HG03280 (cell line): ENCODE measurements at regions not wholly inside any gene's neighbourhood (a gene's known extent, or its start where the extent isn't known, plus 50 kb on each side); places are given as distances from the start of the nearest gene placed in this dataset.
"Not testable (repeated sequence)": the region's sequence is repeated elsewhere in the genome, so short reads cannot be mapped to it uniquely, and the experiment has no call there.

Experiments used
- ATAC-seq: cut with Tn5 transposase; IDR thresholded peaks from one replicate; pipeline ENCODE4 v1.9.1; 2021; ENCODE audit warnings: mild to moderate bottlenecking, moderate library complexity; ENCODE audit not compliant: unreplicated experiment

DNA sequence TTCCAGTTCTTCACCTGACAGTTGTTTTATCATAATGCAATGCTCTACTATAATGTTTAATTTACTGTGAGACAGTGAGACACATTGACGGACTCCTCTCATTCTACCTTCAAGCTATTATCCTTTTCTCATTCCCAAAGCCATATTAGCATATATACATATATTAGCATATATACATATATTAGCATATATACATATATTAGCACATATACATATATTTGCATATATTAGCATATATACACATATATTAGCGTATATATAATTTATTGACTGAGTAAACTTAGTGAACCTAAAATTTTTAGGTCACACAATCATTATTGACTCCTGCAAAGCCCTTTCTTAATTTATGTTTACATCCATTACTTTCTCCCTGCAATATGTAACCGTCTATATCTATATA is 555.0 kb upstream of the ADGRB3 start:
- no peak for ATAC-seq

DNA sequence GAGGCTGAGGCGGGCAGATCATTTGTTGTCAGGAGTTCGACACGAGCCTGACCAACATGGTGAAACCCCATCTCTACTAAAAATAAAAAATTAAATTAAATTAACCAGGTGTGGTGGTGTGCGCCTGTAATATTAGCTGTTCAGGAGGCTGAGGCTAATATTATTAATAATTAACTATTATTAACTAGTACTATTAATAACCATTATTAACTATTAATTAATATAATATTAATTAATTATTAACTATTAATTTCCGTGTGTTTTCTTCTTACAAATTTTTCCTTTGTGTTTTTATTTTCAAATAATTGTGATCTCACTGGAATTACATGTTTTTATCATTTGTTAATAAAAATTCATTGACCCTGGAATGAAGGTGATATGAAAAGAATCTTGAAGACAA is 557.4 kb upstream of the ADGRB3 start:
- ATAC-seq, result no peak

DNA sequence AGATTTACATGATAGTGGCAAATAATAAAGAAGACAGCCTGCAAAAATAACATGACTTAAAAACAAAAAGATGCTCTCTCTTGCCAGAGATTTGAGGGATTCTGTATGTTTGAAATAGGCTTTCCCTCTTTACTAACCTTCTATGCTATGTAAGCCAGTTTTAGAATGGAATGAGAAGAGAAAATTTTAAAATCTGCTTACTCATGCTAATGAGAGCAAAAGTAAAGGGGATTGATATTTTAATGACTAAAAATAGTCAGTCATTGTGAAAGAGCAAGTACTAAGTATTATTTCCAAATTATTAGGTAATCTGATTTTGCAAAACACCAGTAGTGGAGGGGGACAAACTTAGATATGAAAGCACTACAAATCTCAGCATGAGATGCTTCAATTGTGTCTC is 563.3 kb upstream of the ADGRB3 start:
- no peak for ATAC-seq

DNA sequence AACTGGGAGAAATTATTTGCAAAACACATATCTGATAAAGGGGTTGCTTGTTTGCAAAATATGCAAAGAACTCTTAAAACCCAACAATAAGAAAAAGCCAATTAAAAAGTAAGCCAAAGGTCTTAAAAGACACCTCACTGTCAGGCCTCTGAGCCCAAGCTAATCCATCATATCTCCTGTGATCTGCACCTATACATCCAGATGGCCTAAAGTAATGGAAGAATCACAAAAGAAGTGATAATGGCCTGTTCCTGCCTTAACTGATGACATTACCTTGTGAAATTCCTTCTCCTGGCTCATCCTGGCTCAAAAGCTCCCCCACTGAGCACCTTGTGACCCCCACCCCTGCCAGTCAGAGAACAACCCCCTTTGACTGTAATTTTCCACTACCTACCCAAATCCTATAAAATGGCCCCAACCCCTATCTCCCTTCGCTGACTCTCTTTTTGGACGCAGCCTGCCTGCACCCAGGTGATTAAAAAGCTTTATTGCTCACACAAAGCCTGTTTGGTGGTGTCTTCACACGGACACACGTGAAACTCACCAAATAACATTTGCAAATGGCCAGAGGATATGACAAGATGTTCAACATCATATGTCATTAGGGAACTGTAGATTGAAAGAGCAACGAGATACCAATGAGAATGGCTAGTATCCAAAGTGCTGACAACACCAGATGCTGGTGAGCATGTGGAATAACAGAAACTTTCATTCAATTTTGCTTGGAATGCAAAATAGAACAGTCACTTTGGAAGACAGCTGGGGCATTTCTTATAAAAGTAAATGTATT is 565.0 kb upstream of the ADGRB3 start:
- ATAC-seq, result no peak

DNA sequence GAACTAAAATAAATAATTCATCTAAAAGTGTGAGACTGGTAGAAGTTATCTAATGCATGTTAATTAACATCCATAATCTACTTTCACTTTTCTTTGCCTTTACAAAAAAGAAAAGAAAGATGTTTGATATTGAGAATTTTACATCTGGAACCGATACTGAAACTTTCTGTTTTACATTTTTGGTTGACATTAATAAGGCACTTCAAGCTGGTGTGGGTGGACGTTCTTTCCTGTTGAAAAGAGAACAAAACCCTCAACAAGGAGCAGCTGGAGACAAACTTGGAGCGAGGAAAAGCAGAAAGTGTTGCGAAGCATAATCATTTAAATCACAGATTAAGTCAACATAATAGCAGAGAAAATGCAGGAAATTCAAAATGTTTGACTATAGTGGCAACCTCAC is 575.2 kb upstream of the ADGRB3 start:
- ATAC-seq, result no peak

DNA sequence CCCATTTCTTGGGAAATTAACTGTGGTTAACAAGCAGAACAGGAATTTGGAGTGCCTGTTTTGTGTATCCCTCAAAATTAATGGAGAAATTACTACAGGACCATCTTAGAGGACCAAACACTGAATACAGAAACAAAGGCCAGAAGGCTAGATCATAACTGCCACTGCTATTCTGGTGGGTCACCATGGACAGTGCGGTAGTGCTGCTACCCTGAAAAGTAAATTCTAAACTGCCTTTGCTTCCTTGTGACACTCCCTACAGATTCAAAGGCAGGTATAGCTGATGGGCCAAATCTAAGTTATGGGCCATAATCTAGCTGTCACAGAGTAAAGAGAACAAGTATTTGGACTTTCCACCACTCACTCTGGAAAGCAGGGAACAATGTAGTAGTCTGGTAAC is 575.8 kb upstream of the ADGRB3 start:
- ATAC-seq, result no peak

DNA sequence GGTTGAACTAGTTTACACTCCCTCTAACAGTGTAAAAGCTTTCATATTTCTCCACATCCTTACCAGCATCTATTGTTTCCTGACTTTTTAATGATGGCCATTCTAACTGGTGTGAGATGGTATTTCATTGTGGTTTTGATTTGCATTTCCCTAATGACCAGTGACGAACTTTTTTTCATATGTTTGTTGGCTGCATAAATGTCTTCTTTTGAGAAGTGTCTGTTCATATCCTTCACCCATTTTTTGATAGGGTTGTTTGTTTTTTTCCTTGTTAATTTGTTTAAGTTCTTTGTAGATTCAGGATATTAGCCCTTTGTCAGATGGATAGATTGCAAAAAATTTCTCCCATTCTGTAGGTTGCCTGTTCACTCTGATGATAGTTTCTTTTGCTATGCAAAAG is 578.5 kb upstream of the ADGRB3 start:
- not testable (repeated sequence) for ATAC-seq

DNA sequence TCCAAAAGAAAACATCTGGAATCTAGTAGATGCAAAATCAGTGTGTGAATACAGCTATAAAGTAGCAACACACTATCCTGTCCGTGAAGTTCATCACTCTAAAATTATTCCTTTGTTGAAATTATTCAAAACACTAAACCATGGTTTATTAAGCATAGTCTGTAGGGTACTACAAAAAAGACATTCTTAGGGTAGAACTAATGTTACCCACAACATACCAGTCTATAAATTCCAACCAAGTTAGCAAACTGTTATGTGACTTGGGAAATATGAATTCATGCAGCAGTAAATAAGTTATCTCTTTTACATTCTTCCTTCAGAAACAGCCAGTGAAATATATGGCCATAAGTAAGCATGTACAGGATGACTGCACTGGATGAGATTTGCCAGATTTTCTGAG is 580.3 kb upstream of the ADGRB3 start:
- no peak for ATAC-seq

DNA sequence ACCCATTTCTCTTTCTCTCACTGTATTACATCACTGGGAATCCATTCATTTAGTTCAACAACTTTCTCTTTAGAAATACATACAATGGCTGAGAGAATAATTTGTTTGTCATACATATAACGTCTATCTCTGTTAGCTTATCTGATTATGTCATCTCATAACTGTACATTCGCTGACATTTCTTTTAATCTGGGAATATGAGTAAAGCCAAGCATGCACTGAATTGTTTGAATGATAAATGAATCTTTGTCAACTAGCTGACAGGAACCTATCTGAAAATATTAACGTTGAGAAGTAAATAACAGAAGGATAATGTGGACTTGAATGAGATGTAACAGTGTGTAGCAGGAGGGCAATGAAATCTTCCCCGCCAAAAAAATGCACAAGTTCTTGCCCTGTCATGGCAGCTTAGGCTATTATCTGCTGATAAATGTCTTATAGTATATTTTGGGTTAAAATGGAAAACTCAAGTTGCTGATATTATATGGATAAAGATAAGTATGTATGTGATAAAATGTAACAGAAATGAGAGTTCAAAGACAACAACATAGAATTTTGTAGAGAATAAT is 581.2 kb upstream of the ADGRB3 start:
- ATAC-seq, result no peak

DNA sequence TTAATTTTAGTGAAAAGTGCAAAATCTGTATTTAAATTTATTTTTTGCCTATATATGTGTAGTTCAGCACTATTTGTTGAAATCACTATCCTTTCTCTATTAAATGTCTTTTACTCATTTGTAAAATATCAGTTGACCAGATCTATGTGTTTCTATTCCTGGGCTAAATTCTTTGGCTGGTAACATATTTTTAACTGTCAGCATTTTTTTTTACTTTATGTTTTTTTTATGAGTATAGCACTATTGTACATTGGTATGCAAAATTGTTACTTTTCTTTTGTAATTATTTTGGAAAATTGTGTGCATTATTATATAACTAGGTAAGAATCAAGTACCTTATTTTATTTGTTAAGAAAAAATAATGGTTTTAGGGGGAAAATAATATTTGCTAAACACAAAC is 582.8 kb upstream of the ADGRB3 start:
- ATAC-seq, result no peak

DNA sequence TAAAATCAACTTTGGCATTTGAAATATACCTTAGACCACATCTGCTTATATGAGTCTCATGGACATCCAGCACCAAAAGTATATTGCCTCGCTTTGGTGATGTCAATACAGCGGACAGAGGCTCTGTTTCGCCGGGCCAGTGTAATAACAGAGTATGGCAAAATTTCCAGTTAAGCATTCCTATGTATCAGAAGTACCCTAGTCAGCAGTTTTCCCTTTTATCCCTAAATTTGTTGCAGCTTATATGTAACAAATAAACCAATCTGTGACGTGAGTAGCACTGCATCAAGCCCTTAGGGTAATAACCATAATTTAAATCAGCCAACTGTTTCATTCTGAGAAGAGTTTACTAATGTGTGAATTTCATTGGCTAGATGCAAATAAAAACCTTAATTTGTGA is 585.5 kb upstream of the ADGRB3 start:
- ATAC-seq, result no peak

DNA sequence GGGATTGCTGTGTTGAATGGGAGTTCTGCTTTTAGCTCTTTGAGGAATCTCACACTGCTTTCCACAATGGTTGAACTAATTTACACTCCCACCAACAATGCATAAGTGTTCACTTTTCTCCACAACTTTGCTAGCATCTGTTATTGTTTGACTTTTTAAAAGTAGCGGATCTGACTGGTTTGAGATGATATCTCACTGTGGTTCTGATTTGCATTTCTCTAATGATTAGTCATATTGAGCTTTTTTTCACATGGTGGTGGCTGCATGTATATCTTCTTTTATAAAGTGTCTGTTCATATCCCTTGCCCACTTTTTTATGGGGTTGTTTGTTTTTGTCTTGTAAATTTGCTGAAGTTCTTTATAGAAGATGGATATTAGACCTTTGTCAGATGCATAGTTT is 588.3 kb upstream of the ADGRB3 start:
- ATAC-seq, result no peak

DNA sequence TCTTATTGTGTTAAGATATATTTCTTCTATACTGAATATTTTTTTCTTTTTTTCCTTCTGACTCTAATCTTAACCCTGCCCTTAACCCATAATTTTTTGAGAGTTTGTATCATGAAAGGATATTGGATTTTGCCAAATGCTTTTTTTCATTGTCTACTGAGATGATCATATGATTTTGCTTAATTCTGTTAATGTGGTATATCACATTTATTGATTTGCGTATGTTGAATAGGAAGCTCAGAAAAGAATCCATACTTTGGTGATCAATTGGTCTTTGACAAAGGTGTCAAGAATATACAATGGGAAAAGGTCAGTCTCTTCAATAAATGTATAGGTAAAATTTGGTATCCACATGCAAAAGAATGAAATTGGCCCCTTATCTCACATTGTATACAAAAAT is 588.8 kb upstream of the ADGRB3 start:
- ATAC-seq, result no peak

DNA sequence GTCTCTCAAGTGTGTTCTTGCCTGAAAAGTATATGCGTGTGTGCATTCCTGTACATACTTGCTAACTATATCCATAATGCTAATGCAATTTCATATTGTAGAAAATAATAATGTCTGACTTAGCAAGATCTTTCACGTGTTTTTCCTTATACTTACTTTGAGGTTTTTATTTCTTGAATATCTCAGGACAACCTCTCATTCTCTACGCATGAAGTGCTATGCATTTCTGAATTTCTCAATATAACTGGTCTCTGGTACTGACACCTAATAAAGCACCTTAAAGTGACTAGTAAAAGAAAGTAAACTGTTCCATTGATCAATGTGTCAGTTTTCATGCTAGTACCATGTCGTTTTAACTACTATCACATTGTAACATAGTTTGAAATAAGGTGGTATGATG is 589.9 kb upstream of the ADGRB3 start:
- ATAC-seq, result no peak

DNA sequence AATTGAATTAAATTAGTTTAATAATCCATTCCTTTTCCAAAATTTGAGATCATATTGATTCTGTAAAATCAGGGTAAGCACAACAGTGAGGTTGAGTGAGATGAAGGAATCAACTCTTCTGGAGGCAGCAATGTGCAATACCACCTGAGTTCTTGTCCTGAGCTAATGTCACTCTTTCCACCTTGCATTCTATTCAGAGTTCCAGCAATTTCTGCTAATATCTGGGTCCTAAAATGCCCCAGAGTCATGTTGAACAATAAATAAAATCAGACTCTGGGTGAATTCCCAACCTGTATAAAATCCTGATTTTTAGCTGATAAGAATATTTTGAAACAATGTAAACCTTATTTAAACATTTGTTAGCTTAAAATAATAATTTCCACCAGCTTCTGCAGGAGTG is 590.8 kb upstream of the ADGRB3 start:
- no peak for ATAC-seq

DNA sequence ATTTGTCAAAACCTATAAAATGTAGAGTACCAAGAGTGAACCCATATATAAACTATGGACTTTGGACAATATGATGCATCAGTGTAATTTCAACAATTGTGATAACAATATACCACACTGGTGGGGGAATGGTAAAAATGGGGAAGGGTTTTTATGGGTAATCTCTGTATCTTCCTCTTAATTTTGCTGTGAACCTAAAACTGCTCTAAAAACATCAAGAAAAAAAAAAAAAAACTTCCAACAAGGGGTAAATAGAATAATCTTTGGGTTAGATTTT is 592.0 kb upstream of the ADGRB3 start:
- no peak for ATAC-seq

DNA sequence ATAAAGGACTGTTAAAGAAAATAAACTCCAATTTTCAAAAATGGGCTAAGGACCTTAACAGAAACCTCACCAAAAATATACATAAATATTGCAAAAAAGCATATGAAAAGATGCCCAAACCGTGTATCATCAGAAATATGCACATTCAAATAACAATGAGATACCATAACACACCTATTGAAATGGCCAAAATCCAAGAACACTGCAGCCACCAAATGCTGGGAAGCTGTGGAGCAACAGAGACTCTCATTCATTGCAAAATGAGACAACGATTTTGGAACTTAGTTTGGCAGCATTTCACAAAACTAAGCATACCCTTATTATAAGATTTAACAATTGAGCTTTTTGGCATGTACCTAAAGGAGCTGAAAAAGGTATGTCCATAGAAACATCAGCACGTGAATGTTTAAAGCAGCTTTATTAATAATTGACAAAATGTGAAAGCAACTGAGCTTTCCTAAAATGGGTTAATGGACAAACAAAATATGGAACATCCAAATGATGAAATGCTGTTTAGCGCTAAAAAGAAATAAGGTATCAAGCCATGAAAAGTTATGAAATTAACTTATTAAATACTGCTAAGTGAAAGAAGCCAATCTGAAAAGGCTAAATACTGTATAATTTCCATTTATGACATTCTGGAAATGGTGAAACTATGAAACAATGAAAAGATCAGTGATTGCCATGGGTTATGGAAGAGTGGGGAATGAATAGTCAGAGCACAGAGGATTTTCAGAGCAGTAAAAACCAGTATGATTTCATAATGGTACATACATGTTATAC is 592.6 kb upstream of the ADGRB3 start:
- ATAC-seq, result no peak

DNA sequence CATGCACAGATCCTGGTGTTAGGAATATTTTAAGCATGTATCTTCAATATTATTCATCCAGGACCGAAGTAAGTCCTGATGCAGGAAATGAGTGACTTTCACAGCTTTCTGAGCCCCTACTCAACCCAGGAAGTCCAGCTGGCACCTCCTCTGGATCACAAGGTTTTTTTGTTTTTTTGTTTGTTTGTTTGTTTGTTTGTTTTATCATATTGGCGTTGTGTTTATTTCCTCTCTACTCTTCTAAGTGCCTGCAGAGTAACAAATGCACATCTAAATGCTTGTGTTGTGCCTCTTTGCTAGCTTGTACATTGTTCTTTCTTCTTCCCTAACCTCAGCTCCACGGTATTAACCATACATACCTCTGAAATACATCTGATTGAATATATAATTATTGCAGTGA is 594.3 kb upstream of the ADGRB3 start:
- ATAC-seq, result no peak

DNA sequence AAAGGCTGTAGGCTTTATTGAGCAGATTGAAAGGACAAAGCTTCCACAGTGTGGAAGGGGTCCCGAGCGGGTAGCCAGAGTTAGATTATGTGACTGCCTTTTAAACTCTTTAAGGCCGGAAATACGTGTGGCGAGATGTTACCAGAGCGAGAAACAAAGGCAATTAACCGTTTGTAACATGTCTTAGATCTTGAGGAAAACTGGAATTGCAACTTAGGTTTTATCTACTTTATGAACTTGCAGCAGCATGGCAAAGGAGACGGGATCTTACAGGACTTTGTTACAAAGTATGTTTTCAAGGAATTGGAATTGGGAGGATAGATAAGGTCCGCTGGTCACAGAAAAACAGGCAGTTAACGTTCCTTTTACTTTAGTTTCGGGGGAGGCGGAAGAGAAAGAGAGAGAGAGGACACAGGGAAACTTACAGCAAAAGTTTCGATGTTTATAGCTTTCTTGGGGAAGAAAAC is 594.7 kb upstream of the ADGRB3 start:
- ATAC-seq, result no peak

DNA sequence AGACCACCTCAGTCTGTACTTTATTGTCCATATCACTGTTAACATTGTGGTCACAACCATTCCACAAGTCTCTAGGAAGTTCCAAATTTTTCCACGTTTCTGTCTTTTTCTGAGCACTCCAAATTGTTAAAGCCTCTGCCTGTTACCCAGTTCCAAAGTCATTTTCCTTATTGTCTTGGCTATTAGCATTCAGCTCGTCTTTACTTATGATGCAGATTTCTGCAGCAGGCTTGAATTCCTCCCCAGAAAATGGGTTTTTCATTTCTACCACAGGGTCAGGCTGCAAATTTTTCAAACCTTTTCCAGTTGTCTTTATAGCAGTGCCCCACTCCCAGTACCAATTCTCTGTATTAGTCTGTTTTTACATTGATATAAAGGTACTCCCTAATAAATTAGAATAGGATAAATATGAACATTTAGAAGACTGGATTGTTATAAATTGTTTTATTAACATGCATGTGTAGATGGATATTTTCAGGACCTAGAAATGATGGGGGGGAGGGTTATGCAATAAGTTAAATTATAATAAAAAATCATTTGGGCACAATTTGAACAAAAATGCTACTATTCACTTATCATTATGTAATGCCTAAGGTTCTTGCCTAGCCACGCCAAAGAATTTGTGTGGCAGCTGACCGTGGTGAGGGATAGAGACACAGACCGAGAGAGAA is 595.3 kb upstream of the ADGRB3 start:
- ATAC-seq, result no peak

DNA sequence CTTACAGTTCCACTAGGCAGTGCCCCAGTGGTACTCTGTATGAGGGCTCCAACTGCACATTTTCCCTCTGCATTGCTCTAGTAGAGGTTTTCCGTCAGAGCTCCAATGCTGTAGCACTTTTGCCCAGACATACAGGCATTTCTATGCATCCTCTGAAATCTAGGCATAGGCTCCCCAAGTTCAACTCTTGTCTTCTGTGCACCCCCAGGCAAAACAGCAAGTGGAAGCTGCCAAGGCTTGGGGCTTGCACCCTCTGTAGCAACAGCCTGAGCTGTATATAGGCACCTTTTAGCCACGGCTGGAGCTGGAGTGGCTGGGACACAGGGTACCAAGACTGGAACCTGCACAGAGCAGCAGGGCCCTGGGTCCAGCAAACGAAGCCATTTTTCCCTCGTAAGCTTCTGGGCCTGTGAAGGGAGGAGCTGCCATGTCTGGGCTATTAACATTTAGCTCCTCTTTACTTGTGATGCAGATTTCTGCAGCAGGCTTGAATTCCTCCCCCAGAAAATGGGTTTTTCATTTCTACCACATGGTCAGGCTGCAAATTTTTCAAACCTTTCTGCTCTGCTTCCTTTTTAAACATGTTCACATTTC is 596.2 kb upstream of the ADGRB3 start:
- no peak for ATAC-seq
